ENCODE measurements at regions not wholly inside any gene's neighbourhood (a gene's known extent, or its start where the extent isn't known, plus 50 kb on each side); places are given as distances from the start of the nearest gene placed in this dataset.
"Not testable (repeated sequence)": the region's sequence is repeated elsewhere in the genome, so short reads cannot be mapped to it uniquely, and the experiment has no call there.

DNA sequence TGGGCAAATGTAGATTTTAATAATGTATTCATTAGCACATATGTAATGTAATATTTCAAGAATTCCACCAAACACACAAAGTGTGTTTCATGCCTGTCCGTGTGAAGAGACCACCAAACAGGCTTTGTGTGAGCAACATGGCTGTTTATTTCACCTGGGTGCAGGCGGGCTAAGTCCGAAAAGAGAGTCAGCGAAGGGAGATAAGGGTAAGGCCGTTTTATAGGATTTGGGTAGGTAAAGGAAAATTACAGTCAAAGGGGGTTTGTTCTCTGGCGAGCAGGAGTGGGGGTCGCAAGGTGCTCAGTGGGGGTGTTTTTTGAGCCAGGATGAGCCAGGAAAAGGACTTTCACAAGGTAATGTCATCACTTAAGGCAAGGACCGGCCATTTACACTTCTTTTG, 875.8 kb downstream of the TBL1XR1 start:
- not testable (repeated sequence) for H3K9ac ChIP-seq (ENCODE audit: insufficient read depth in 1 of 2, low read length in 2 of 2); ATAC-seq (ENCODE audit: insufficient read depth, low FRiP score); H3K27me3 ChIP-seq (ENCODE audit: control insufficient read depth in 3 of 3, insufficient read depth in 3 of 3, low read length in 2 of 3); H3K27ac ChIP-seq (ENCODE audit: low read depth in 1 of 2, low read length in 1 of 2); DNase-seq; H3K36me3 ChIP-seq (ENCODE audit: control insufficient read depth in 4 of 4, insufficient read depth in 4 of 4, low read length in 4 of 4); H3K4me3 ChIP-seq; H3K4me1 ChIP-seq (ENCODE audit: control insufficient read depth in 5 of 5, insufficient read depth in 5 of 5, low read length in 5 of 5); H3K9me3 ChIP-seq (ENCODE audit: control insufficient read depth in 4 of 4, insufficient read depth in 3 of 4, low read length in 3 of 4)
- 87 to 91% methylated on average over 5 to 7 of the region's 8 CpGs for WGBS, 2 donors

DNA sequence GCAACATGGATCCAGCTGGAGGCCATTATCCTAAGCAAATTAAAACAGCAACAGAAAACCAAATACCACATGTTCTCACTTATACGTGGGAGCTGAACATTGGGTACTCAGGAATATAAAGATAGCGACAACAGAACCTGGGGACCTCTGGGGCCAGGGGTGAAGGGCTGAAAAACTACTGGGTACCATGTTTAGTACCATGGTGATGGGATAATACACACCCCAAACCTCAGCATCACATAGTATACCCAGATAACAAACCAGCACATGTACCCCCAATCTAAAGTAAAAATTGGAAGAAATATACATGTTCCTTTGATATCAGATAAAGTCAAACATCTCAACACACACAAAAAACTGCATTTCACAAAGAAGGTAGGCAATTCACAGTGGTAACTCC, 876.2 kb downstream of the TBL1XR1 start:
- Histone ChIP-seq H3K4me1 (ENCODE audit: control insufficient read depth in 5 of 5, insufficient read depth in 5 of 5, low read length in 5 of 5) (no peaks in the 10 kb centered on the region), H3K36me3 (ENCODE audit: control insufficient read depth in 4 of 4, insufficient read depth in 4 of 4, low read length in 4 of 4) (no peaks in the 10 kb centered on the region), H3K4me3 (no peak overlapping the region), H3K27me3 (ENCODE audit: control insufficient read depth in 3 of 3, insufficient read depth in 3 of 3, low read length in 2 of 3) (no peaks in the 10 kb centered on the region), H3K9me3 (ENCODE audit: control insufficient read depth in 4 of 4, insufficient read depth in 3 of 4, low read length in 3 of 4) (no peaks in the 10 kb centered on the region), H3K27ac (ENCODE audit: low read depth in 1 of 2, low read length in 1 of 2) (no peak overlapping the region), H3K9ac (ENCODE audit: insufficient read depth in 1 of 2, low read length in 2 of 2) (no peak overlapping the region)
- TF ChIP-seq, protein P1, sequence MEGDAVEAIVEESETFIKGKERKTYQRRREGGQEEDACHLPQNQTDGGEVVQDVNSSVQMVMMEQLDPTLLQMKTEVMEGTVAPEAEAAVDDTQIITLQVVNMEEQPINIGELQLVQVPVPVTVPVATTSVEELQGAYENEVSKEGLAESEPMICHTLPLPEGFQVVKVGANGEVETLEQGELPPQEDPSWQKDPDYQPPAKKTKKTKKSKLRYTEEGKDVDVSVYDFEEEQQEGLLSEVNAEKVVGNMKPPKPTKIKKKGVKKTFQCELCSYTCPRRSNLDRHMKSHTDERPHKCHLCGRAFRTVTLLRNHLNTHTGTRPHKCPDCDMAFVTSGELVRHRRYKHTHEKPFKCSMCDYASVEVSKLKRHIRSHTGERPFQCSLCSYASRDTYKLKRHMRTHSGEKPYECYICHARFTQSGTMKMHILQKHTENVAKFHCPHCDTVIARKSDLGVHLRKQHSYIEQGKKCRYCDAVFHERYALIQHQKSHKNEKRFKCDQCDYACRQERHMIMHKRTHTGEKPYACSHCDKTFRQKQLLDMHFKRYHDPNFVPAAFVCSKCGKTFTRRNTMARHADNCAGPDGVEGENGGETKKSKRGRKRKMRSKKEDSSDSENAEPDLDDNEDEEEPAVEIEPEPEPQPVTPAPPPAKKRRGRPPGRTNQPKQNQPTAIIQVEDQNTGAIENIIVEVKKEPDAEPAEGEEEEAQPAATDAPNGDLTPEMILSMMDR (IDR thresholded peaks at IDR 0.05; ENCODE audit: control extremely low read depth, extremely low read depth) = no peak
- DNase-seq = no peak
- ATAC-seq (ENCODE audit: insufficient read depth, low FRiP score) = no peak
- WGBS, 2 donors = 86 to 88% methylated on average over 2 of the region's 2 CpGs

DNA sequence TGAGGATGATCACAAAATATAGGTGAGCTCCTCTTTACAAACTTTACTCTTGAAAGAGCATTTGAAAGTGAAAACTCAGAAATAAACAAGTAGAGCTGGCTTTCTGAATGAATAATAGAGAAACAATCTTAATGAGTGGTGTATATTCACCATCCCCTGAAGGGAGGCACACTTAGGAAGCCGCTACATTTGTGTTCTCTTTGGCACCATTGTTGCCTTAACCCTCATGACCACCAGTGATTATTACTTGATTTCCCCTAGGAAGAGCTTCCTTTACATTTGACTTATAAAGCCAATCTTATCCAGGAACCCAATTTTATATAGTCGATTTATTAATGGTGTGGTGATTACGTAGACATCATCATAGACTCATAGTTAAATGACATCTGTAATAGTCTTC, 883.9 kb downstream of the TBL1XR1 start:
- ATAC-seq (ENCODE audit: insufficient read depth, low FRiP score) (no peak), DNase-seq (no peak)
- TF ChIP-seq, protein P1 (IDR thresholded peaks at IDR 0.05; ENCODE audit: control extremely low read depth, extremely low read depth) = no peak
- H3K36me3 ChIP-seq (ENCODE audit: control insufficient read depth in 4 of 4, insufficient read depth in 4 of 4, low read length in 4 of 4) = no peaks in the 10 kb centered on the region
- H3K4me3 ChIP-seq = no peak overlapping the region
- H3K27me3 ChIP-seq (ENCODE audit: control insufficient read depth in 3 of 3, insufficient read depth in 3 of 3, low read length in 2 of 3) = no peaks in the 10 kb centered on the region
- H3K4me1 ChIP-seq (ENCODE audit: control insufficient read depth in 5 of 5, insufficient read depth in 5 of 5, low read length in 5 of 5) = no peaks in the 10 kb centered on the region
- H3K9me3 ChIP-seq (ENCODE audit: control insufficient read depth in 4 of 4, insufficient read depth in 3 of 4, low read length in 3 of 4) = no peaks in the 10 kb centered on the region
- WGBS, 2 donors = 58 to 88% methylated on average over 3 of the region's 3 CpGs
- H3K27ac ChIP-seq (ENCODE audit: low read depth in 1 of 2, low read length in 1 of 2) = no peak overlapping the region
- no peak overlapping the region for H3K9ac ChIP-seq (ENCODE audit: insufficient read depth in 1 of 2, low read length in 2 of 2)

DNA sequence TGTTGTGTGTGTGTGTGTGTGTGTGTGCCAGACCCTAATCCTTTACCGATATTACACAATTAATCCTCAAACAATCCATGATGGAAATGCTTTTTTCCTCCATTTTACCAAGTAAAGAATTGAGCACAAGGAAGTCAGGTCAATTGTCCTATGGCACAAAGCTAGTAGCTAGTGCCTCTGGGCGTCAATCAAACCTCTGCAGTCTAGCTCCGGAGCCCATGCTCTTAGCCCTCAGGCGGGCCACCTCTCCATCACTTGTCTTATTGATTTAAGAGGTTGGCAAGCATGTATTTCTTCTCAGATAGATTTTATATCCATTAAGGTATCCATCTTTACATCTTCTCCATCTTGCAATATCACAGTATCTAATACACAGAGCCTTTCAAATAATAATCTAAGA, 886.6 kb downstream of the TBL1XR1 start:
- ATAC-seq (ENCODE audit: insufficient read depth, low FRiP score) = no peak
- no peak overlapping the region for H3K27ac ChIP-seq (ENCODE audit: low read depth in 1 of 2, low read length in 1 of 2)
- WGBS, 2 donors = 90 to 92% methylated on average over 4 of the region's 4 CpGs

More for the DNA sequence above, 886.6 kb downstream of the TBL1XR1 start:
- no peaks in the 10 kb centered on the region for H3K4me1 ChIP-seq (ENCODE audit: control insufficient read depth in 5 of 5, insufficient read depth in 5 of 5, low read length in 5 of 5)
- H3K9ac ChIP-seq (ENCODE audit: insufficient read depth in 1 of 2, low read length in 2 of 2) = no peak overlapping the region
- H3K27me3 ChIP-seq (ENCODE audit: control insufficient read depth in 3 of 3, insufficient read depth in 3 of 3, low read length in 2 of 3) = no peaks in the 10 kb centered on the region
- H3K36me3 ChIP-seq (ENCODE audit: control insufficient read depth in 4 of 4, insufficient read depth in 4 of 4, low read length in 4 of 4) = no peaks in the 10 kb centered on the region
- TF ChIP-seq, protein P1 (IDR thresholded peaks at IDR 0.05; ENCODE audit: control extremely low read depth, extremely low read depth) = no peak
- DNase-seq = no peak
- H3K9me3 ChIP-seq (ENCODE audit: control insufficient read depth in 4 of 4, insufficient read depth in 3 of 4, low read length in 3 of 4) = no peaks in the 10 kb centered on the region
- no peak overlapping the region for H3K4me3 ChIP-seq
